Caki2 (cell line): ENCODE measurements at regions not wholly inside any gene's neighbourhood (a gene's known extent, or its start where the extent isn't known, plus 50 kb on each side); places are given as distances from the start of the nearest gene placed in this dataset.
A peak's percentile ranks its signal among the peaks of the same experiment; 100 is the strongest.

ENCODE experiments used
- DNase-seq: peaks from one replicate; pipeline ENCODE4 v3.0.0-alpha.2; 2015; ENCODE audit warnings: low read depth
- in situ Hi-C: cut with HindIII; loops from 2 replicates; pipeline ENCODE4 v1.10.0; 2016; ENCODE audit warnings: low sequenced_read_pairs, low pct_unique_long_range_greater_than_20kb, mixed read lengths

GRCh38 chr4:123856689-123857545 is 460.3 kb downstream of the SPRY1 start:
- DNase-seq = no peak
- in situ Hi-C loops = no loop called here

GRCh38 chr4:123858465-123858864 is 461.9 kb downstream of the SPRY1 start:
- in situ Hi-C loops = no loop called here
- DNase-seq = no peak

GRCh38 chr4:123862812-123863211 is 466.2 kb downstream of the SPRY1 start:
- no peak for DNase-seq
- in situ Hi-C loops = no loop called here

GRCh38 chr4:123866796-123867195 is 470.2 kb downstream of the SPRY1 start:
- peak; percentile 2 for DNase-seq
- in situ Hi-C loops = no loop called here

GRCh38 chr4:123867910-123868587 is 471.5 kb downstream of the SPRY1 start:
- DNase-seq = no peak
- in situ Hi-C loops = no loop called here

GRCh38 chr4:123869286-123870215 is 473.0 kb downstream of the SPRY1 start:
- no peak for DNase-seq
- in situ Hi-C loops = no loop called here

- in situ Hi-C loops = no loop called here
- DNase-seq = no peak
These were observed 473.8 kb downstream of the SPRY1 start for GRCh38 chr4:123870216-123870876.

- in situ Hi-C loops = no loop called here
- no peak for DNase-seq
These were observed 474.7 kb downstream of the SPRY1 start for GRCh38 chr4:123871341-123871740.

GRCh38 chr4:123874063-123874462 is 477.5 kb downstream of the SPRY1 start:
- in situ Hi-C loops = no loop called here
- DNase-seq = no peak

- in situ Hi-C loops = no loop called here
- DNase-seq = no peak
These were observed 479.5 kb downstream of the SPRY1 start for GRCh38 chr4:123876143-123876542.

GRCh38 chr4:123876671-123877101 is 480.1 kb downstream of the SPRY1 start:
- no peak for DNase-seq
- in situ Hi-C loops = no loop called here

GRCh38 chr4:123877551-123877950 is 481.0 kb downstream of the SPRY1 start:
- in situ Hi-C loops = no loop called here
- DNase-seq = no peak

- no peak for DNase-seq
- in situ Hi-C loops = no loop called here
These were observed 482.4 kb downstream of the SPRY1 start for GRCh38 chr4:123878976-123879375.

GRCh38 chr4:123880631-123881030 is 484.0 kb downstream of the SPRY1 start:
- DNase-seq = no peak
- in situ Hi-C loops = no loop called here

GRCh38 chr4:123884922-123885321 is 488.3 kb downstream of the SPRY1 start:
- in situ Hi-C loops = no loop called here
- DNase-seq = no peak

GRCh38 chr4:123889507-123889906 is 492.9 kb downstream of the SPRY1 start:
- DNase-seq = no peak
- in situ Hi-C loops = no loop called here

- no peak for DNase-seq
- in situ Hi-C loops = no loop called here
These were observed 494.3 kb downstream of the SPRY1 start for GRCh38 chr4:123890889-123891288.

- no peak for DNase-seq
- in situ Hi-C loops = no loop called here
These were observed 495.3 kb downstream of the SPRY1 start for GRCh38 chr4:123891881-123892280.
